NB4 (cell line): ENCODE measurements at regions not wholly inside any gene's neighbourhood (a gene's known extent, or its start where the extent isn't known, plus 50 kb on each side); places are given as distances from the start of the nearest gene placed in this dataset.

ENCODE experiments used
- DNase-seq: peaks from one replicate; pipeline ENCODE4 v3.0.0; 2010; ENCODE audit warnings: low read depth
- H3K4me3 ChIP-seq: one replicate; pipeline ENCODE4 v1.5.1; 2011; ENCODE audit warnings: mild to moderate bottlenecking, low read depth, low read length, moderate library complexity
- MYC ChIP-seq: IDR thresholded peaks from 2 replicates; pipeline ENCODE4 v1.6.1; 2011; ENCODE audit warnings: low read depth, low read length
- POLR2A ChIP-seq: IDR thresholded peaks from 2 replicates; pipeline ENCODE4 v1.6.1; 2011; ENCODE audit warnings: mild to moderate bottlenecking; ENCODE audit not compliant: insufficient read length; ENCODE audit errors: extremely low read depth
- TF ChIP-seq, protein P1 (sequence below): IDR thresholded peaks from 2 replicates; pipeline ENCODE4 v1.6.1; 2011; ENCODE audit warnings: low read depth, low read length
- TF ChIP-seq, protein P2 (sequence below): IDR thresholded peaks from one replicate; pipeline ENCODE4 v1.5.1; 2012; ENCODE audit warnings: low read depth, low read length

DNA sequence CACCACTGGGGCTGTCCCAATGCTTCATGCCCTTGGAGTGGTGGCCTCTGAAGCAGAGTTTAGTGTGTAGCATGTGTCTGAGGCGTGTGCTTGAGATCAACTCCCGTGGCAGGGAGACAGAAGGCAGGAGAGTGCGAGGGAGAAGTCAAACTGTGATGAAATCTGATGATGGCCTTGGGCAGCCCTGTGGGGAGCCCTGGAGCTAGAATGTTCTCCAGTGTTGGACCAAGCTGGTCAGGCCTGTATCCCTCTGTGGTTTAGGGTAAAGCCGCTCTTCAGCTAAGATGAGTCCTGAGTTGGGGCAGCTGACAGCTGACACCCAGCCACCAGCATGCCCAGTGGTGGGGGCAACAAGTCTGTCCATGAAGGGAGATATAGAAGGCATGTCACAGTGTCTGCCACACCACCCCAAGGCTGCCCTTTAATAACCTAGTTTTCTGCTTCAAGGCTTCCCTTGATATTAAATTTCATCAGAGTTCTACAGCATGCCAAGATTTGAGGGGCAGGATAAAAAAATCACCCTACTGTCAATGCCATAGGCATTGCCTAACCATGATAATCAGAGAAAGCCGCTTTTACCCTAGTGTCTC lies 170.5 kb upstream of the SVIL start:
- no peak overlapping the region for H3K4me3 ChIP-seq
- TF ChIP-seq, protein P1, sequence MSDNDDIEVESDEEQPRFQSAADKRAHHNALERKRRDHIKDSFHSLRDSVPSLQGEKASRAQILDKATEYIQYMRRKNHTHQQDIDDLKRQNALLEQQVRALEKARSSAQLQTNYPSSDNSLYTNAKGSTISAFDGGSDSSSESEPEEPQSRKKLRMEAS, result no peak
- TF ChIP-seq MYC (no peak), POLR2A (no peak)
- TF ChIP-seq, protein P2, sequence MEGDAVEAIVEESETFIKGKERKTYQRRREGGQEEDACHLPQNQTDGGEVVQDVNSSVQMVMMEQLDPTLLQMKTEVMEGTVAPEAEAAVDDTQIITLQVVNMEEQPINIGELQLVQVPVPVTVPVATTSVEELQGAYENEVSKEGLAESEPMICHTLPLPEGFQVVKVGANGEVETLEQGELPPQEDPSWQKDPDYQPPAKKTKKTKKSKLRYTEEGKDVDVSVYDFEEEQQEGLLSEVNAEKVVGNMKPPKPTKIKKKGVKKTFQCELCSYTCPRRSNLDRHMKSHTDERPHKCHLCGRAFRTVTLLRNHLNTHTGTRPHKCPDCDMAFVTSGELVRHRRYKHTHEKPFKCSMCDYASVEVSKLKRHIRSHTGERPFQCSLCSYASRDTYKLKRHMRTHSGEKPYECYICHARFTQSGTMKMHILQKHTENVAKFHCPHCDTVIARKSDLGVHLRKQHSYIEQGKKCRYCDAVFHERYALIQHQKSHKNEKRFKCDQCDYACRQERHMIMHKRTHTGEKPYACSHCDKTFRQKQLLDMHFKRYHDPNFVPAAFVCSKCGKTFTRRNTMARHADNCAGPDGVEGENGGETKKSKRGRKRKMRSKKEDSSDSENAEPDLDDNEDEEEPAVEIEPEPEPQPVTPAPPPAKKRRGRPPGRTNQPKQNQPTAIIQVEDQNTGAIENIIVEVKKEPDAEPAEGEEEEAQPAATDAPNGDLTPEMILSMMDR, result no peak

DNA sequence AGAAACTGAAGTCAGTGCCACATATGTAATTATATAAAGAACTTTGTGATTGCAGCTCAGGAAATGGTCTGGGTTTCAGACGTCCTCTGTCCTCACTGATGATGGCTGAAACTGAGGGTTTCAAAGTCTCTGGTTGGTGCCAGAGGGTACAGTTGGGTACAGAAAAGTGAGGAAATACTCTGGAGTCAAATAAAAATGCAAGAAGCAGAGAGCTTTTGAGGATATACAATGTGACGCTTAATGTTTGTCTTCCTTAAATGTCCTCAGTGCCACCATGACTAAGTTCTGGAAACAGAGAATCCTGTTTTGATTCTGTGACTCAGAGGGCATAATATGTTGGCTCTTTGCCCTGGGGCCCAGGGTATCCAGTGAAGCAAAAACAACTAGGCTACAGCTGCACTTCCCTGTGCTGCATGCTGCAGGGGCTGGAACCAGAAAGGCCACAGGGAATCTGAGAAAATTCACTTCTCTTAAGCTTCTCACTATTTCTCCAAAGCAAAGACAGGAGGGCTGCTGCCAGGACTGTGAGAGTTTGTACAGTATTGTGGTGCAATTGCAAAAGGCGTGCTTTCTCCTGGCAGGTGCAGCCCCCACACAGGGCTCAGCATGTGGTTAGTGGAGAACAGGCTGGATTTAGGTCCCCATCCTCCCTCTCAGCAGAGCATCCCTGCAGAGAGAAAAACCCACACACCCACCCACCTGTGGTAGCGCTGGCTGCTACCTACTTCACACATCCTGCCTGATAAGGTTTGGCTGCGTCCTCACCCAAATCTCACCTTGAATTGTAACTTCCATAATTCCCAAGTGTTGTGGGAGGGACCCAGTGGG lies 169.5 kb upstream of the SVIL start:
- DNase-seq, result peak; percentile 2
- H3K4me3 ChIP-seq, result no peak overlapping the region
- TF ChIP-seq, protein P2, result no peak
- TF ChIP-seq POLR2A (no peak), MYC (no peak)
- TF ChIP-seq, protein P1, result no peak

More for the DNA sequence above, 170.5 kb upstream of the SVIL start:
- no peak for DNase-seq

DNA sequence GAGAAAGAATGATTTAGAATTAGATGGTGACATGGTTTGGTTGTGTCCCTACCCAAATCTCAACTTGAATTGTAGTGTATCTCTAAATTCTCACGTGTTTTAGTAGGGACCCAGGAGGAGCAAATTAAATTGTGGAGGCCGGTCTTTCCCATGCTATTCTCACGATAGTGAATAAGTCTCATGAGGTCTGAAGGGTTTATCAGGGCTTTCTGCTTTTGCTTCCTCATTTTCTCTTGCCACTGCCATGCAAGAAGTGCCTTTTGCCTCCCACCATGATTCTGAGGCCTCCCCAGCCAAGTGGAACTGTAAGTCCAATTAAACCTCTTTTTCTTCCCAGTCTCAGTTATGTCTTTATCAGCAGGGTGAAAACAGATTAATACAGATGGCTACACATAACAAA lies 167.4 kb upstream of the SVIL start:
- no peak for DNase-seq
- TF ChIP-seq POLR2A, result no peak
- TF ChIP-seq, protein P1, result no peak
- H3K4me3 ChIP-seq, result no peak overlapping the region

DNA sequence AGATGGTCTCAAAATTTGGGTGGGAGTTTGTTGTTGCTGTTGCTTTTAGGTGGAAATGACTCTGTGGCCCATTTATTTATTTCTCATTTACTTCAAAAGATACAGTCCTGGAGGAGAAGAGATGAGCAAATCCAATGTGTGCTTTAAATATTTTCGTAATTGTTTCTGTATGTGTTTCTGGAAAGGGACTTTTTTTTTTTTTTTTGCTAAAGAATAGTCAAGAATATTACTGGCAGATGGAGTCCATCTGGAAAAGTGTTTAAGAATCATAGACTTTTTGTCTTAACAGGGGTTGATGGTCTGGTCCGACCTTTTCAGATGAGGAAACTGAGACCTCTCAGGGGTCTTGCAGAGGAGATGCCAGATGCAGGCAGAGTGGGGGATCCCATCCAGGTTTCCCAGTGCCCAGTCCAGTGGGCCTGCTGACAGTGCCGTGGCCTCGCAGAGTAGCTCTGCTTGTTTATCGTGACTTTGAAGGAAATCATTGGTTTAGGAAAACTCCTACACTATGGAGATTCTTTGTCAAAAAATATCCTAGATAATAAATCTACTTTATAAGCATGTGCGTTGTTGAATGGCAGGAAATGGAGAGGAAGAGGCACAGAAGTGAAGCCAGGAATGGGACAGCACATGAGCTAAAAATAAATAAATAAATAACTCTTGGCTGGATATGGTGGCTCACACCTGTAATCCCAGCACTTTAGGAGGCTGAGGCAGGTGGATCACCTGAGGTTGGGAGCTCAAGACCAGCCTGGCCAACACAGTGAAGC lies 164.3 kb upstream of the SVIL start:
- TF ChIP-seq MYC, result no peak
- TF ChIP-seq, protein P1, result no peak
- TF ChIP-seq, protein P2, result no peak
- TF ChIP-seq POLR2A, result no peak
- DNase-seq, result no peak
- H3K4me3 ChIP-seq, result no peak overlapping the region

DNA sequence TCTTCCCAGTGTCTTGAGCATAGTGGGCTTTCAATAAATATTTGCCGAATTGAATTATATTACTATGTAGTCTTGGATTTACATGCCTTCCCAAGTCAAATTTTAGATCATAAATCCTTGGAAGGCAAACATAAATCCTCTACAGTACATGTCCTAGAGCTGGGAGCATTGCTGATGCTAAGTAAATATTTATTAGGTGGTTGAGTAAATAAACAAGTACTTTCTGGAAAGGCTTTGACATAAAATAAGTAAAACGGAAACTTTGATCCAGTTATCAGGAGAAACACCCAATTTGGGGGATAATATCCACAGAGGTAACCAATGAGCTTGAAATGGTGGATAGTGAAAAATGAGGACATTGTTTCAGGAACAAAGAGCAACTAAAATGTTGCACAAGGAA lies 162.8 kb upstream of the SVIL start:
- DNase-seq, result no peak
- no peak for TF ChIP-seq MYC
- TF ChIP-seq, protein P2, result no peak
- no peak for TF ChIP-seq POLR2A
- TF ChIP-seq, protein P1, result no peak
- no peak overlapping the region for H3K4me3 ChIP-seq

DNA sequence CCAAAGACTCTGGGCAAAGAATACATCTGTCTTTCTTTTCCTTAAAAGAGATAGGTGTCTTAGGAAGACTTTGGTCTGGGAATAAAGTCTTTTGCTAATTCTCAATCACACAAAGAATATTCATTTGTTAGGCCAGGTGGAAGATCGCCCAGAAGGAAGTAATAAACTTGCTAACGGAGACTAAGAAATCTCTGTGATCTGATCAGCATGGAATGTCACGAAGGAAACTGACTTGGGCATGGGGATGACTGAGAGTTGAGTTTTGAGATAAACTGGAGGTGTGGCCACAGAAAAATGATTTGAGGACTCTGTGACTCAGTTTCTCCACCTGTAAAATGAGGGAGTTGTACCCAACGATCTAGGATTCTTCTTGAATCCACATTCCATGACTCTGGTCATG lies 161.1 kb upstream of the SVIL start:
- TF ChIP-seq, protein P2, result no peak
- TF ChIP-seq, protein P1, result no peak
- TF ChIP-seq MYC (no peak), POLR2A (no peak)
- no peak overlapping the region for H3K4me3 ChIP-seq
- DNase-seq, result no peak
